ENCODE measurements at regions not wholly inside any gene's neighbourhood (a gene's known extent, or its start where the extent isn't known, plus 50 kb on each side); places are given as distances from the start of the nearest gene placed in this dataset.
A peak's percentile ranks its signal among the peaks of the same experiment; 100 is the strongest.

GRCh38 chr2:120892271-120892966 is 156.8 kb downstream of the GLI2 start:
- no peak for DNase-seq (ENCODE audit: extremely low spot score)
- POLR2A ChIA-PET: no interaction called here
- CTCF ChIA-PET: interaction anchor here (1.3 kb wide), 2 partner anchors 9 to 13 kb away, joined by 3 read pairs; no protein-coding TSS in a partner anchor
- TF ChIP-seq FOXM1 (IDR thresholded peaks at IDR 0.05; ENCODE audit: borderline replicate concordance) (no peak), LEF1 (IDR thresholded peaks at IDR 0.05; ENCODE audit: borderline replicate concordance) (no peak), BHLHE40 (IDR thresholded peaks at IDR 0.05; ENCODE audit: borderline replicate concordance) (no peak), SUZ12 (IDR thresholded peaks at IDR 0.05) (no peak), FOXA1 (IDR thresholded peaks at IDR 0.05) (no peak), ZNF384 (IDR thresholded peaks at IDR 0.05) (no peak), CTBP1 (IDR thresholded peaks at IDR 0.05; ENCODE audit: borderline replicate concordance) (no peak), HDGF (IDR thresholded peaks at IDR 0.05; ENCODE audit: borderline replicate concordance) (no peak)

GRCh38 chr2:120892967-120893667 is 157.4 kb downstream of the GLI2 start:
- DNase-seq (ENCODE audit: extremely low spot score): no peak
- no peak for TF ChIP-seq ELF4 (IDR thresholded peaks at IDR 0.05)
- TF ChIP-seq NFRKB (IDR thresholded peaks at IDR 0.05): no peak
- CTCF ChIA-PET: interaction anchor here (0.7 to 1.3 kb wide), 3 partner anchors 9 to 187 kb away, joined by 3 read pairs; no protein-coding TSS in a partner anchor
- POLR2A ChIA-PET: no interaction called here

GRCh38 chr2:120893811-120894584 is 158.3 kb downstream of the GLI2 start:
- DNase-seq (ENCODE audit: extremely low spot score): peak; percentile 28
- TF ChIP-seq NFRKB (IDR thresholded peaks at IDR 0.05): no peak
- TF ChIP-seq PKNOX1 (IDR thresholded peaks at IDR 0.05): peak; percentile 79
- TF ChIP-seq CTBP1 (IDR thresholded peaks at IDR 0.05; ENCODE audit: borderline replicate concordance): no peak
- no peak for TF ChIP-seq FOXM1 (IDR thresholded peaks at IDR 0.05; ENCODE audit: borderline replicate concordance)
- TF ChIP-seq TARDBP (IDR thresholded peaks at IDR 0.05): no peak
- ChIA-PET CTCF (interaction anchor here (0.7 to 1.3 kb wide), 3 partner anchors 10 to 186 kb away, joined by 3 read pairs; no protein-coding TSS in a partner anchor), POLR2A (no interaction called here)

DNA sequence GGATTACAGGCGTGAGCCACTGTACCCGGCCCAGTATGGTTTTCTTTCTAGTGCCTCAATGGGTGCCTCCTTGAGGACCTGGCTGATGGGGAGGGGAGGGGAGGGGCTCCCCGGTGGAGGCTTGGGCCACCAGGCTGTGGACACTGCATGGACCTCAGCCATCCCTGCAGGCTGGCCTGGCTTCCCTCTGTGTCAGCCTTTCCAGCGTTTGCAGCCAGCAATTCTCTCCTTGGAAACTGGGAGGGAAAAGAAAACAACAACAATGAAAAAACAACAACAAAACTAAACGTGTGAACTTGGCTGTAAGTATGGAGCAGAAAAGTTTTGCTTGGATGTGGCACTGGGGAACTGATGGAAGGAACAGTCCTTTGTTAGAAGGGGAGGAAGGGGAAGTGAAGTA is 159.3 kb downstream of the GLI2 start:
- no peak for DNase-seq (ENCODE audit: extremely low spot score)
- POLR2A ChIA-PET: no interaction called here
- TF ChIP-seq TARDBP (IDR thresholded peaks at IDR 0.05): no peak
- TF ChIP-seq ELF4 (IDR thresholded peaks at IDR 0.05): no peak
- no peak for TF ChIP-seq SP1 (IDR thresholded peaks at IDR 0.05)
- TF ChIP-seq FOXA1 (IDR thresholded peaks at IDR 0.05): no peak
- no peak for TF ChIP-seq SUZ12 (IDR thresholded peaks at IDR 0.05)
- TF ChIP-seq PKNOX1 (IDR thresholded peaks at IDR 0.05): no peak
- no peak for TF ChIP-seq HDGF (IDR thresholded peaks at IDR 0.05; ENCODE audit: borderline replicate concordance)
- TF ChIP-seq LEF1 (IDR thresholded peaks at IDR 0.05; ENCODE audit: borderline replicate concordance): no peak
- CTCF ChIA-PET: no interaction called here

GRCh38 chr2:120896126-120896525 is 160.5 kb downstream of the GLI2 start:
- ChIA-PET CTCF (no interaction called here), POLR2A (no interaction called here)
- no peak for DNase-seq (ENCODE audit: extremely low spot score)
- TF ChIP-seq ARNT (IDR thresholded peaks at IDR 0.05) (no peak), CTBP1 (IDR thresholded peaks at IDR 0.05; ENCODE audit: borderline replicate concordance) (no peak), L3MBTL2 (conservative IDR thresholded peaks at IDR 0.05) (no peak), BHLHE40 (IDR thresholded peaks at IDR 0.05; ENCODE audit: borderline replicate concordance) (no peak), FOXA1 (IDR thresholded peaks at IDR 0.05) (no peak), SP1 (IDR thresholded peaks at IDR 0.05) (no peak), PKNOX1 (IDR thresholded peaks at IDR 0.05) (no peak), ZNF384 (IDR thresholded peaks at IDR 0.05) (no peak), FOXK2 (IDR thresholded peaks at IDR 0.05) (no peak), TARDBP (IDR thresholded peaks at IDR 0.05) (no peak), NFRKB (IDR thresholded peaks at IDR 0.05) (no peak)

DNA sequence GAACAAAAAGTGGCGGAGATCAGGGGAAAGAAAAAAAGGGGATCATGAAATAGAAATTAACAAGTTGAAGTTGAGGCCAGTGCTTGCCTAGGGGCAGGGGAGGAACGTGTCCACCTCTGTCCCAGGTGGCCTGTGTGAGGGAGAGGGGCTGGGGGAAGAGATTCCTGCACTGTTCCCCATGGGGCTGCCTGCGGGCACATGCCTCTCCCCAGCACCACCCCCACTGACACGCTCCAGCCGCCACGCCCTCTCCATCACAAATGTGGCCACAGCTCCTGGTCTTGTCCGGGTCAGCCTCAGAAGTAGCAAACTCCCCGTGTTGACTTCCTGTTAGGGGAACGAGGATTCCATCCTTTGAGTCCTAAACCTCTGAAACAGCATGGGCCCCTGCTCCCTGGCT is 161.2 kb downstream of the GLI2 start:
- POLR2A ChIA-PET: no interaction called here
- CTCF ChIA-PET: interaction anchor here (0.6 kb wide), 1 partner anchor 22 kb away, joined by 3 read pairs; no protein-coding TSS in a partner anchor
- no peak for DNase-seq (ENCODE audit: extremely low spot score)
- TF ChIP-seq SUZ12 (IDR thresholded peaks at IDR 0.05) (no peak), ARNT (IDR thresholded peaks at IDR 0.05) (no peak), TARDBP (IDR thresholded peaks at IDR 0.05) (no peak), PKNOX1 (IDR thresholded peaks at IDR 0.05) (no peak)
